GM23338 (cell line): ENCODE measurements at regions not wholly inside any gene's neighbourhood (a gene's known extent, or its start where the extent isn't known, plus 50 kb on each side); places are given as distances from the start of the nearest gene placed in this dataset.

ENCODE experiments used
- ATAC-seq: fragments of 200-7000 bp; cut with Tn5 transposase; 3 replicates; pipeline ENCODE4 v1.9.1; 2020
- DNase-seq: peaks from one replicate; pipeline ENCODE4 v3.0.0-alpha.2; 2015; ENCODE audit warnings: low spot score
- H2AFZ ChIP-seq: fragments of 200-600 bp; sonication (generic); 2 replicates; pipeline ENCODE4 v1.8.0; 2016; ENCODE audit warnings: antibody characterized with exemption, mild to moderate bottlenecking, moderate library complexity
- H3F3A ChIP-seq: fragments of 200-600 bp; sonication (generic); replicated peaks from 2 replicates; pipeline ENCODE4 v1.8.0; 2017; ENCODE audit warnings: antibody characterized with exemption, mixed run types, low read depth
- H3K27ac ChIP-seq: fragments of 200-600 bp; sonication (generic); 2 replicates; pipeline ENCODE4 v1.6.1; 2016; ENCODE audit warnings: low read depth
- H3K27me3 ChIP-seq: fragments of 200-600 bp; sonication (generic); 2 replicates; pipeline ENCODE4 v1.8.0; 2016; ENCODE audit warnings: mild to moderate bottlenecking, mixed run types, moderate library complexity; ENCODE audit not compliant: insufficient read depth
- H3K36me3 ChIP-seq: fragments of 200-600 bp; sonication (generic); 2 replicates; pipeline ENCODE4 v1.8.0; 2016; ENCODE audit warnings: mild to moderate bottlenecking; ENCODE audit not compliant: insufficient read depth
- H3K4me1 ChIP-seq: fragments of 200-600 bp; sonication (generic); 2 replicates; pipeline ENCODE4 v1.8.0; 2016; ENCODE audit warnings: mild to moderate bottlenecking, moderate library complexity; ENCODE audit not compliant: insufficient read depth
- H3K4me2 ChIP-seq: fragments of 200-600 bp; sonication (generic); 2 replicates; pipeline ENCODE4 v1.7.1; 2017; ENCODE audit warnings: mixed run types
- H3K4me3 ChIP-seq: fragments of 200-600 bp; sonication (generic); 2 replicates; pipeline ENCODE4 v1.6.1; 2016; ENCODE audit warnings: mixed run types
- H3K79me2 ChIP-seq: fragments of 200-600 bp; sonication (generic); replicated peaks from 2 replicates; pipeline ENCODE4 v1.8.0; 2017; ENCODE audit warnings: mild to moderate bottlenecking; ENCODE audit not compliant: insufficient read depth
- H3K9me2 ChIP-seq: fragments of 200-600 bp; sonication (generic); 2 replicates; pipeline ENCODE4 v1.8.0; 2017; ENCODE audit not compliant: insufficient read depth
- H4K20me1 ChIP-seq: fragments of 200-600 bp; sonication (generic); replicated peaks from 2 replicates; pipeline ENCODE4 v1.8.0; 2017; ENCODE audit warnings: mild to moderate bottlenecking; ENCODE audit not compliant: insufficient read depth
- H3K27ac Mint-ChIP-seq: 2 replicates; pipeline ENCODE4 v1.8.0; 2020; ENCODE audit warnings: inconsistent platforms, mild to moderate bottlenecking, moderate library complexity, mixed read lengths
- H3K27me3 Mint-ChIP-seq: 3 replicates; pipeline ENCODE4 v1.8.0; 2022; ENCODE audit warnings: low read depth, mild to moderate bottlenecking, moderate library complexity, mixed read lengths, inconsistent platforms; ENCODE audit not compliant: insufficient read depth, poor library complexity
- H3K36me3 Mint-ChIP-seq: 3 replicates; pipeline ENCODE4 v1.8.0; 2021; ENCODE audit warnings: low read depth, mild to moderate bottlenecking, inconsistent platforms, moderate library complexity, mixed read lengths
- H3K4me1 Mint-ChIP-seq: 3 replicates; pipeline ENCODE4 v1.8.0; 2020; ENCODE audit warnings: mild to moderate bottlenecking, inconsistent platforms, mixed read lengths
- H3K4me3 Mint-ChIP-seq: 3 replicates; pipeline ENCODE4 v1.8.0; 2021; ENCODE audit warnings: moderate library complexity, mild to moderate bottlenecking, inconsistent platforms, mixed read lengths
- H3K9me3 Mint-ChIP-seq: 3 replicates; pipeline ENCODE4 v1.8.0; 2020; ENCODE audit warnings: moderate library complexity, mild to moderate bottlenecking, inconsistent platforms, mixed read lengths
- CREB1 ChIP-seq: fragments of 250-450 bp; sonication (Bioruptor Pico); IDR thresholded peaks from 2 replicates; pipeline ENCODE4 v1.5.0; 2020; ENCODE audit warnings: low read depth, mild to moderate bottlenecking, moderate library complexity
- CTCF ChIP-seq, 2 experiments: fragments of 200-600 bp in 1 of 2; sonication (generic) in 1 of 2; conservative IDR thresholded peaks; 2 replicates each; pipeline versions ENCODE4 v1.5.1 to v1.6.1; 2016 to 2017; ENCODE audit warnings: antibody characterized with exemption in 2 of 2, low read depth in 2 of 2, mild to moderate bottlenecking in 2 of 2, moderate library complexity in 1 of 2
- ETS1 ChIP-seq: IDR thresholded peaks from 2 replicates; pipeline ENCODE4 v1.6.1; 2016; ENCODE audit warnings: antibody characterized with exemption
- EZH2 ChIP-seq: fragments of 200-600 bp; sonication (generic); IDR thresholded peaks from one replicate; pipeline ENCODE4 v1.8.0; 2017; ENCODE audit warnings: antibody characterized with exemption, mild to moderate bottlenecking, low read depth; ENCODE audit not compliant: unreplicated experiment
- EZH2phosphoT487 ChIP-seq: fragments of 200-600 bp; sonication (generic); IDR thresholded peaks from one replicate; pipeline ENCODE4 v1.8.1; 2018; ENCODE audit warnings: antibody characterized with exemption; ENCODE audit not compliant: unreplicated experiment
- JUNB ChIP-seq: IDR thresholded peaks from one replicate; pipeline ENCODE4 v1.6.1; 2016; ENCODE audit warnings: antibody characterized with exemption; ENCODE audit not compliant: unreplicated experiment
- NANOG ChIP-seq: IDR thresholded peaks from 2 replicates; pipeline ENCODE4 v1.6.1; 2016; ENCODE audit warnings: antibody characterized with exemption, borderline replicate concordance
- POLR2AphosphoS5 ChIP-seq: IDR thresholded peaks from 2 replicates; pipeline ENCODE4 v1.6.1; 2016; ENCODE audit warnings: antibody characterized with exemption, low read depth
- REST ChIP-seq: IDR thresholded peaks from one replicate; pipeline ENCODE4 v1.6.1; 2018; ENCODE audit warnings: antibody characterized with exemption; ENCODE audit not compliant: unreplicated experiment
- STAT1 ChIP-seq: IDR thresholded peaks from one replicate; pipeline ENCODE4 v1.6.1; 2016; ENCODE audit warnings: antibody characterized with exemption; ENCODE audit not compliant: unreplicated experiment
- ZNF114 ChIP-seq: fragments of 250-450 bp; sonication (Bioruptor Pico); IDR thresholded peaks from 2 replicates; pipeline ENCODE4 v1.5.0; 2020; ENCODE audit warnings: mild to moderate bottlenecking, moderate library complexity
- ZNF331 ChIP-seq: fragments of 250-450 bp; sonication (Bioruptor Pico); IDR thresholded peaks from 2 replicates; pipeline ENCODE4 v1.5.0; 2020; ENCODE audit warnings: low read depth, mild to moderate bottlenecking, moderate library complexity
- ZNF462 ChIP-seq: fragments of 250-450 bp; sonication (Bioruptor Pico); IDR thresholded peaks from 2 replicates; pipeline ENCODE4 v1.5.0; 2020; ENCODE audit warnings: mild to moderate bottlenecking, moderate library complexity

GRCh38 chr18:78688249-78688648, 291.4 kb upstream of the SALL3 start:
- Histone ChIP-seq H3K9me2 (no peaks in the 10 kb centered on the region), H3K79me2 (no peaks in the 10 kb centered on the region), H3K36me3 (no peaks in the 10 kb centered on the region), H3K27me3 (no peaks in the 10 kb centered on the region), H3F3A (no peaks in the 10 kb centered on the region), H3K27ac (no peak overlapping the region), H3K4me2 (no peak overlapping the region), H4K20me1 (no peaks in the 10 kb centered on the region), H3K4me3 (no peak overlapping the region), H2AFZ (no peak overlapping the region), H3K4me1 (no peaks in the 10 kb centered on the region)
- Mint-ChIP-seq H3K27me3 (peaks cover 5% of the 10 kb centered on the region), H3K36me3 (peaks cover 29% of the 10 kb centered on the region), H3K4me3 (no peak overlapping the region), H3K4me1 (no peaks in the 10 kb centered on the region), H3K9me3 (peaks cover 95% of the 10 kb centered on the region), H3K27ac (no peak overlapping the region)
- ATAC-seq: no peak
- no peak for DNase-seq
- no peak for TF ChIP-seq REST
- no peak for TF ChIP-seq CTCF (conservative IDR thresholded peaks at IDR 0.05; ENCODE audit: low read depth in 2 of 2)
- TF ChIP-seq NANOG: no peak
- no peak for TF ChIP-seq ZNF114 (CRISPR knock-in tag)
- TF ChIP-seq POLR2AphosphoS5: no peak
- no peak for TF ChIP-seq ETS1
- TF ChIP-seq ZNF462 (CRISPR knock-in tag): no peak
- TF ChIP-seq EZH2phosphoT487: no peak
- no peak for TF ChIP-seq JUNB
- no peak for TF ChIP-seq STAT1
- no peak for TF ChIP-seq ZNF331
- no peak for TF ChIP-seq EZH2
- TF ChIP-seq CREB1: no peak
